DMS 273 (cell line): ENCODE measurements at regions not wholly inside any gene's neighbourhood (a gene's known extent, or its start where the extent isn't known, plus 50 kb on each side); places are given as distances from the start of the nearest gene placed in this dataset.
A peak's percentile ranks its signal among the peaks of the same experiment; 100 is the strongest.

ENCODE experiments used
- DNase-seq: peaks from one replicate; lab custom pipeline; 2025; ENCODE audit not compliant: unreplicated experiment; lab: John Stamatoyannopoulos, UW

DNA sequence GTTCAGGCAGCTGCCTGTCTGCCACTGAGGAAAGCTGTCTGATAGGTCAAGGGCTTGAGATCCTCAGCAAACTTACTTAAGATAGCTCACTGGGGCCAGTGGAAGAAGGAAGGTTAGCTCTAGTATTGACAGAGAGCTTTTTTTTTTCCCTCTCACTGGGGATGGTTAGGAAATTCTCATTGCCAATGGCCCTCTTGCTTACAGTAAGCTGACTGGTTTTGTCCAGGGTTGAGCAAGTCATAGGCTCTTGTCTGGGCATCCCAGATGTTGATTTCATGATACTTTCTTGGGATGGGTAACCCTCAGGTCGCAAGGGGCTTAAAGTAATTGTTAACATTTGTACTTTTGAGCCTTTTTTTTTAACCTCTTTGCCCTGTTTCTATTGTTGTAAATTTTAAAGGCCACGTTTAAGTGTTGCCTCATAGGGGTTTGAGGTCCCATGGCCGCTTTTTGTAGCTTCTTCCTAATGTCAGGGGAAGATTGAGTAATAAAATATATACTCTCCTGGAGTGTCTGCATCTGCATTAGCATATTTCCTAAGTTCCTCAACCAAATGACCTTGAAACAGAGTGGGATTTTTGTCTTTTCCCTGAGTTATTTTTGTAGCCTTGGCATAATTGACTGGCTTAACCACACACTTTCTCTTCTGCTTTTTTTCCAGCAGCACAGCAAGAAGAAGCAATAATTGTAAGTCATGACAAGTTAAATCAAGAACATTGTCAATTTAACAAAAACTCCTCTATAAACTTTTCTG lies 716.0 kb downstream of the LRFN5 start:
- DNase-seq, result no peak

DNA sequence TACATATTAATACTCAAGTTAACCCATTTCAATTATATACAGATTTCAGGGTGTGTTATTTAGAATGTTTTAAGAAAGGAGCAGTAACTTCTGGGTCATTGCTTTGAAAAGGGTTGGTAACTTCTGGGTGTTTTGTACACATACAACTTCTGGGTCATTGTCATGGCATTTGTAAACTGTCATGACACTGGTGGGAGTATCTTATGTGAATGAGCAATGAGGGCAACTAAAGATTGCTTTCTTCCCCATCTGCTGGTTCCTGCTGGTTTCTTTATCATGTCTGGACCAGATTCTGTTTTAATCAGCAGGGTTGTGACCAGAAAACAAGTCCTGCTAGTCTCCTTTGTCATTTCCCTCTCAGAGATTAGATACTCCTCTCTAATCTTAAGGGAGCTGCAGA lies 713.3 kb downstream of the LRFN5 start:
- DNase-seq, result no peak

- no peak for DNase-seq
Observed at GRCh38 chr14:42316693-42317092, 710.0 kb downstream of the LRFN5 start.

GRCh38 chr14:42311876-42312275 lies 705.2 kb downstream of the LRFN5 start:
- DNase-seq, result no peak

GRCh38 chr14:42307239-42307825 lies 700.7 kb downstream of the LRFN5 start:
- DNase-seq, result no peak

DNA sequence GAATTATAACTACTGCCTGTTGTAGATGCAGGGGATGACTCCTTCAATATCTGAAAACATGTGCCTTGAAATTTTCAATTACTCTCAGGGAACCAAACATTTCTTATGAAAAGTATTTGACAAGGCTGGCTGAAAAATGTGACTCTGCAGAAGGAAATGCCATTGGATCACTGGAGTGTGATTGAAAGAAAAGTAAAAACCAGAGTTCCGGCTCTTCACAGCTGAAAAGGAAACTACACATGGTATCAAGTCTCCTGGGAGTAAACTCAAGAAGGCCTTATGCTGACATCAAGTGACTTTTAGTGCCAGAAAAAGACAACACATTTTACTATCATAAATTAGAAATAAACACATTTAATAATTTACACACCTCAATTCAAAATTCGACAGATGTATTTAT lies 693.0 kb downstream of the LRFN5 start:
- DNase-seq, result peak; percentile 4

GRCh38 chr14:42293180-42293579 lies 686.5 kb downstream of the LRFN5 start:
- no peak for DNase-seq

DNA sequence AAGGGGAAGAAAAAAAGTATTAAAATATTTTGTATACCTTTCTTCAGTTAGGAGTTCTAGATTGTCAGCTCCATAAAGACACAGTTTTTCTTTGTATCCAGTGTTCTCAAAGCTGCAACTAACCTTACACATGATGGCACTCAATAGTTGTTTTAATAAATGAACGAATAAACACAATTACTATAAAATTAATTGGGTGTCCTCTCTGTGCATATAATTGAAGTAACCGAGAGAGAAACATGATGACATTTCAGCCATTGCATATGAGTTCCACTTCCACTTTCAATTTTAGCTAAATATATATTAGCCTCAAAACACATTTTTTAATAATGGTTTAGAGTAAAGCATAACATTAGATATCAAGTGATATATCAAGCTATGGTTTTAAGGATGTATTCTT lies 671.2 kb downstream of the LRFN5 start:
- no peak for DNase-seq

GRCh38 chr14:42269234-42269633 lies 662.6 kb downstream of the LRFN5 start:
- no peak for DNase-seq

DNA sequence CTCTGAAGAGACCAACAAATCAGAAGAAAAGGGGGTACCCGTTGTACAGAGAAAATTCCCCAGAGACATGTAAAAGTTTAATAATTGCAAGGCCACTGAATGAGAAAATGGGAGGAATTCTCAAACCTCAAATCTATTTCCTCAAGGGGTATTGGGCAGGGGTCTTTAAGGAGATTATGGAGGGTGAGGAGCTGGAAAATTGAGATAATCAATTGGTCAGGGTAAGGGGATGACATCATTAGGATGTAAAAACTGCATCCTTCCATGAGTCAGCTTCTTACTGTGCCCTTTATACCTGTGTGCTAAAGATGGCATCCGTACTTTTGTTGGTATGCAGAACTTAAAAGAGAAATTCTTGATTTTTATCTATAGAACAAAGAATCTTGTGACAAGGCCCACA lies 641.5 kb downstream of the LRFN5 start:
- DNase-seq, result no peak

GRCh38 chr14:42241101-42241500 lies 634.4 kb downstream of the LRFN5 start:
- no peak for DNase-seq

- no peak for DNase-seq
Observed at GRCh38 chr14:42229976-42230375, 623.3 kb downstream of the LRFN5 start.

DNA sequence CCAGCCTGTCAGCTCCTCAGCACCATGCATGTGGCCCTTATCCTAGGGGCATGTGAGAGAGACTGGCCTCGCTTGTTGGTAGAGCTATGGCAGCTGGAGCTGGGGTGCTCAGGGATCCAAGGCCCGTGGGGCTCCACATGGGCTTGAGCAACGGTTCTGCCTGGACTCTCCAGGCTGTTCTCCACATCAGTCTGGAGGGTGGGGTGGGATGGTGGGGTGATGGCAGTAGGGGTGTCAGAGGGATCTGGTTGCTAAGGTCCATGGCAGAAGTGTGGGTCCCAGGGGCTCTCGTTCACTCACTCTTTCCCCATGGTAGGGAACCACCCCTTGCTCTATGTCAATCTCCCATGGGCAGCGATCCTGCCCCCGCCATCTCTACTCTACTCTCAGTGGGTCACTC lies 622.6 kb downstream of the LRFN5 start:
- DNase-seq, result no peak

GRCh38 chr14:42228611-42229010 lies 621.9 kb downstream of the LRFN5 start:
- no peak for DNase-seq

- DNase-seq, result peak; percentile 92
Observed at GRCh38 chr14:42224053-42224888, 617.6 kb downstream of the LRFN5 start.

GRCh38 chr14:42222924-42223471 lies 616.3 kb downstream of the LRFN5 start:
- peak; percentile 97 for DNase-seq

DNA sequence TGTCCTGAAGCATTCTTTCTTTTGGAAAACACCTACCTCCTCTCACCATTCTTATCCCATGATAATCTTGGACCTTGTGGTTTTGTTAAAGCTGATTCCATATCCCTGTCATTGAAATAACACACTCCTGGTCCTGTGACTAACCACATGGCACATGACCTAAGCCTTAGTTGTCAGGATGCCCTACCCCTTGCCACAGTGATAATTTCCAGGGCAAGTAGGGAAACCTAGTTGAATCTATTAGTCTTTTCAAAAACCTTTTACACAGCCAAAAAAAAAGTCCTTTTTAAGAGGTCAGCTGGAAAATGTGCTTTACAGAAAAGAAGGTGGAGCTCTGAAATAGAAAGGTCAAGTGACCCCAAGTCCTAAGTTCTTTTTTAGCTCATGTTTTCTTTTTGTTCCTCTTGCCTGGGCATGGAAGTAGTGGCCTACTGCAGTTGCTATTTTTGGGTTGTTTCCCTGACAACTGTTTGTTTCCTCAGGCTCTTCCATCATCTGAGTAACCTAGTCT lies 608.4 kb downstream of the LRFN5 start:
- DNase-seq, result no peak

DNA sequence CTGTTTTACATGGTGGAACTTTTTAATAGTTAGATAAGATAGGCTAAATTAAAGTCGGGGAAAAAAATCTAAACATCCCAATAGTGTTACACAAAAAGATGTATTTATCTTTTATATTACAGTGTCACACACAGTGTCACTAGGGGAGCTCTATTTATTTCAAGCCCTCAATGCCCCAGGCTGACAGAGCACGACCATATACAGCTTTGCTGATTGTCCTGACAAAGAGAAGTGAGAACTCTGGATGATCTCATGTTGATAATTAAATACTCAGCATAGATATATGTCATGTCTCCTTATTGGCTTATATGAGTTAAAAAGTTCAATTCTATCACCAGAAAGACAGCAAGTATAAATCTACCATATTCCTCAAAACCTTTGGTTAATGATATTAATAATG lies 594.3 kb downstream of the LRFN5 start:
- no peak for DNase-seq

DNA sequence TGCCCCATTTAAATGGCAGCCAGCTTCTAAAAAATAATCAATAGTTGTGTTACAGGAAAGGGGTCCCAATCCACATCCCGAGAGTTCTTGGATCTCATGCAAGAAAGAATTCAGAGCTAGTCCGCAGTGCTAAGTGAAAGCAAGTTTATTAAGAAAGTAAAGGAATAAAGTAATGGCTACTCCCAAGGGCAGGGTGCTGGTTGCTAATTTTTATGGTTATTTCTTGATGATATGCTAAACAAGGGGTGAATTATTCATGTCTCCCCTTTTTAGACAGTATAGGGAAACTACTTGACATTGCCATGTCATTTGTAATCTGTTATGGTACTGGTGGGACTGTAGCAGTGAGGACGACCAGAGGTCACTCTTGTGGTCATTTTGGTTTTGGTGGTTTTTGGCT lies 591.3 kb downstream of the LRFN5 start:
- no peak for DNase-seq

DNA sequence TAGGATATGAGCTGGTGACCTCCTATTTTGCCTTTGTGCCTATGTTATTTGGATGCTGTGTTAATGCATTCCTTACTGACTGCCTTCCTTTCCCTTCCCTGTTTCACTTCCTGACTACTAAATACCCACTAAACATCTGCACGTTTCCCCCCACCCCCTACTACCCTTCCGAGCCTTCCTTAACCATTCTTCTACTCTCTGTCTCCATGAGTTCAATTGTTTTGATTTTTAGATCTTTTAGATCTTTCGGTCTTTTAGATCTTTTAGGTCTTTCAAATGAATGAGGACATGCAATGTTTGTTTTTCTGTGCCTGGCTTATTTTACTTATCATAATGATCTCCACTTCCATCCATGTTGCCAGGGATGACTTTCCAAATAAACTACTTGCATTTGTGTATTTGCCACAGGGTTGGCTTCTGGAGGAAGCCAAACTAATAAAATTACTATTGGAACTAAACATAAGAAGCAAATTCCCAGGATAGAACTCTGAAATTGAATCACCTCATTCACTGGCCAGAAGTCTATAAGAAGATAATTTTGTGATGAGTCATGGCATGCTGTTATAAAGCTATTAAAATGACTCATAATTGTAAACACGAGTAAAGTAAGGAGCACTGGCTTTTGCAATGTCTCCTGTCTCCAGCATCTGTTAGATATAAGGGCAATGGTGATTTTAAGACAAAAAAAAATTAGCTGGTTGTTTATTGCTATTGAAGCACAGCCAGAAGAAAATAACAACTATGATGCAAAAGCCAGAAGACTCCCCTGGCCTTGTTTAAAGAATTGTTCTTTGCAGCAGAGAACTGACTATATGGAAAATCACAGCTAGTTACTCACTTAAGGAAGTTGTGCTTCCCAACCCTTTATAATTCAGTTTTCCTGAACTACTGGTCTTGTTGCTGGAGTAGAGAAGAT lies 586.3 kb downstream of the LRFN5 start:
- DNase-seq, result peak; percentile 66
